OCI-LY3 (cell line): ENCODE measurements at regions not wholly inside any gene's neighbourhood (a gene's known extent, or its start where the extent isn't known, plus 50 kb on each side); places are given as distances from the start of the nearest gene placed in this dataset.

ENCODE experiments used
- EZH2phosphoT487 ChIP-seq: fragments of 200-600 bp; shearing (Covaris generic); IDR thresholded peaks from 2 replicates; pipeline ENCODE4 v1.6.1; 2018; ENCODE audit warnings: antibody characterized with exemption, mixed run types, low read depth
- TF ChIP-seq, protein P1 (sequence below): fragments of 200-600, 300-600 bp; sonication (generic); IDR thresholded peaks from 2 replicates; pipeline ENCODE4 v1.5.1; 2014; ENCODE audit warnings: antibody characterized with exemption, low read length, low read depth

DNA sequence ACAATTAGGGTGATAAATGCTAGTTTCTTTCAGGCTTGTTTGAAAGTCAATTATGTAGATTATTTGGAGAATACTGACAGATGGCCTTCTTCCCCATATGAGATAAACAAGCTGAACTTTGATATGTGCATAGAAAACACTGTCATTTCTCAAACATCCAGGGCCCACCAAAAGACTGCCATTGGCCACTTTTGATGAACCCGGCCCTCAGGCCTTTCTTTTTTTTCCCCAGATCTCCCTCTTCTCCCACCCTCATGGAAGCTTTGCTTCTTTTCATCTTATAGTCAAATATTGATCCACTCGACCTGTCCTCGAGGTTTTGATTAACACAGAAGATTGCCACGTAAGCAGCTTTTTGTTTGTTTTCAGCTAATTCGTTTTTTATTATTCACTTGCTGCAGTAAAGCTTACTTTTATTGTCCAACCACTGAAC is 377.4 kb downstream of the SMARCA1 start:
- no peak for TF ChIP-seq EZH2phosphoT487
- TF ChIP-seq, protein P1, sequence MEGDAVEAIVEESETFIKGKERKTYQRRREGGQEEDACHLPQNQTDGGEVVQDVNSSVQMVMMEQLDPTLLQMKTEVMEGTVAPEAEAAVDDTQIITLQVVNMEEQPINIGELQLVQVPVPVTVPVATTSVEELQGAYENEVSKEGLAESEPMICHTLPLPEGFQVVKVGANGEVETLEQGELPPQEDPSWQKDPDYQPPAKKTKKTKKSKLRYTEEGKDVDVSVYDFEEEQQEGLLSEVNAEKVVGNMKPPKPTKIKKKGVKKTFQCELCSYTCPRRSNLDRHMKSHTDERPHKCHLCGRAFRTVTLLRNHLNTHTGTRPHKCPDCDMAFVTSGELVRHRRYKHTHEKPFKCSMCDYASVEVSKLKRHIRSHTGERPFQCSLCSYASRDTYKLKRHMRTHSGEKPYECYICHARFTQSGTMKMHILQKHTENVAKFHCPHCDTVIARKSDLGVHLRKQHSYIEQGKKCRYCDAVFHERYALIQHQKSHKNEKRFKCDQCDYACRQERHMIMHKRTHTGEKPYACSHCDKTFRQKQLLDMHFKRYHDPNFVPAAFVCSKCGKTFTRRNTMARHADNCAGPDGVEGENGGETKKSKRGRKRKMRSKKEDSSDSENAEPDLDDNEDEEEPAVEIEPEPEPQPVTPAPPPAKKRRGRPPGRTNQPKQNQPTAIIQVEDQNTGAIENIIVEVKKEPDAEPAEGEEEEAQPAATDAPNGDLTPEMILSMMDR, result no peak
